C4-2B (cell line): ENCODE measurements at regions not wholly inside any gene's neighbourhood (a gene's known extent, or its start where the extent isn't known, plus 50 kb on each side); places are given as distances from the start of the nearest gene placed in this dataset.

Source experiments
- ZFX ChIP-seq: fragments of 450-650 bp; IDR thresholded peaks from 2 replicates; pipeline ENCODE4 v1.6.1; 2017
- TF ChIP-seq, protein P1 (sequence below): fragments of 450-650 bp; conservative IDR thresholded peaks from 2 replicates; pipeline ENCODE4 v1.5.1; 2017; ENCODE audit warnings: mild to moderate bottlenecking

DNA sequence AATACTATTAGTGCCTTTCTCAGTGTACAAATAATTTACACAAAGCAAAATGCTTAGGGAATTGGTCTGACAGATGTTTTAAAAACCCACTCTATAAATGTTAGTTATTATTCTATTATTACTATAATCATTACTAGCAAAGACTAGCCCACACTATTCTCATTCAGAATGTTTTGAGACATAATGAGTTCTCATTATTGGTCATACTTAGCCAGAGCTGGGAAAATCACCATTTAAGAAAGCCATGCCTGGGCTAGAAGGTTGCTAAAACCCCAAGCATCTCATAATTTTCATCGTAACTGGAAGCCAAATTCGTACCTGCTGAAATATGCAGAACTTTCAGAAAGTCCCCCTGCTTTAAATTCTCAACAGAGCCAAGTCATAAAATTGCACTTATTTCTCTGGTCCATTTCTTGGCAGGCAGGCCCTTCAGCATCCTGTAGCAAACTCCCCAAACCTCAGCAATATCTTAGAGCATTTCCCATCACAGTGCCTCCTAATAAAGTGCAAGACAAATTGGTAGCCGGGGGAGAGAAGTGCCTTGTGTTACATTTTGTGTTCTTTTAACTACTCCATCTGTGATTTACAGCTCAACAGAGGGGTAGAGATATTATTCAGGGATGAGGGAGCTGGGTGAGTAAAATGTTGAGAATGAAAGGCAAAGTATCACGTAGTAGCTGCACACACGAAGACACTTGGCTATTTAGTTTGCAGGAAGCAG, 79.8 kb upstream of the ADAMTS18 start:
- TF ChIP-seq, protein P1, sequence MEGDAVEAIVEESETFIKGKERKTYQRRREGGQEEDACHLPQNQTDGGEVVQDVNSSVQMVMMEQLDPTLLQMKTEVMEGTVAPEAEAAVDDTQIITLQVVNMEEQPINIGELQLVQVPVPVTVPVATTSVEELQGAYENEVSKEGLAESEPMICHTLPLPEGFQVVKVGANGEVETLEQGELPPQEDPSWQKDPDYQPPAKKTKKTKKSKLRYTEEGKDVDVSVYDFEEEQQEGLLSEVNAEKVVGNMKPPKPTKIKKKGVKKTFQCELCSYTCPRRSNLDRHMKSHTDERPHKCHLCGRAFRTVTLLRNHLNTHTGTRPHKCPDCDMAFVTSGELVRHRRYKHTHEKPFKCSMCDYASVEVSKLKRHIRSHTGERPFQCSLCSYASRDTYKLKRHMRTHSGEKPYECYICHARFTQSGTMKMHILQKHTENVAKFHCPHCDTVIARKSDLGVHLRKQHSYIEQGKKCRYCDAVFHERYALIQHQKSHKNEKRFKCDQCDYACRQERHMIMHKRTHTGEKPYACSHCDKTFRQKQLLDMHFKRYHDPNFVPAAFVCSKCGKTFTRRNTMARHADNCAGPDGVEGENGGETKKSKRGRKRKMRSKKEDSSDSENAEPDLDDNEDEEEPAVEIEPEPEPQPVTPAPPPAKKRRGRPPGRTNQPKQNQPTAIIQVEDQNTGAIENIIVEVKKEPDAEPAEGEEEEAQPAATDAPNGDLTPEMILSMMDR: no peak
- TF ChIP-seq ZFX: no peak
